SK-N-SH (cell line): ENCODE measurements at regions not wholly inside any gene's neighbourhood (a gene's known extent, or its start where the extent isn't known, plus 50 kb on each side); places are given as distances from the start of the nearest gene placed in this dataset.

Experiments used
- CTCF ChIA-PET: fragments of 300-600, 350-600 bp; formaldehyde crosslinking; extraction: SDS; loops from one replicate; lab custom pipeline; 2021; lab: Yijun Ruan, JAX
- POLR2A ChIA-PET: fragments of 350-600 bp; sonication (Branson Sonifier 250); formaldehyde crosslinking; extraction: SDS; loops from one replicate; lab custom pipeline; 2020; ENCODE audit warnings: antibody characterized with exemption, inconsistent platforms; lab: Yijun Ruan, JAX
- DNase-seq: peaks from one replicate; pipeline ENCODE4 v3.0.0; 2012
- H2AFZ ChIP-seq: fragments of 200-600 bp; sonication (generic); 2 replicates; pipeline ENCODE4 v1.8.1; 2016; ENCODE audit warnings: antibody characterized with exemption, mild to moderate bottlenecking, low read depth
- H3F3A ChIP-seq: fragments of 200-600 bp; sonication (generic); replicated peaks from 2 replicates; pipeline ENCODE3; 2016; ENCODE audit warnings: antibody characterized with exemption, mild to moderate bottlenecking; ENCODE audit not compliant: insufficient read depth
- H3K27ac ChIP-seq, 2 experiments: fragments of 200-500 bp in 1 of 2; fragments of 200-600 bp in 1 of 2; sonication (Bioruptor generic) in 1 of 2; sonication (generic), shearing (Covaris generic) in 1 of 2; 2 replicates each; pipeline versions ENCODE4 v1.5.1 to v1.6.1; 2014 to 2016; ENCODE audit warnings: low read depth in 2 of 2, inconsistent platforms in 1 of 2, low read length in 1 of 2, mild to moderate bottlenecking in 1 of 2, mixed read lengths in 1 of 2
- H3K27me3 ChIP-seq: fragments of 200-600 bp; sonication (generic), shearing (Covaris generic); 2 replicates; pipeline ENCODE4 v1.6.1; 2016; ENCODE audit warnings: mixed run types; ENCODE audit not compliant: insufficient read depth
- H3K36me3 ChIP-seq, 2 experiments: fragments of 200-500 bp in 1 of 2; fragments of 200-600 bp in 1 of 2; sonication (Bioruptor generic) in 1 of 2; sonication (generic) in 1 of 2; replicated peaks in 1 of 2; 2 replicates each; pipeline versions ENCODE3 to v1.5.1; 2014 to 2016; ENCODE audit warnings: low read length in 1 of 2, mild to moderate bottlenecking in 1 of 2; ENCODE audit not compliant: insufficient read depth in 2 of 2, control insufficient read depth in 1 of 2
- H3K4me1 ChIP-seq, 2 experiments: fragments of 200-500 bp in 1 of 2; fragments of 200-600 bp in 1 of 2; sonication (Bioruptor generic) in 1 of 2; sonication (generic), shearing (Covaris generic) in 1 of 2; 2 replicates each; pipeline versions ENCODE4 v1.5.1 to v1.6.1; 2014 to 2016; ENCODE audit warnings: low read depth in 1 of 2, low read length in 1 of 2, mixed run types in 1 of 2; ENCODE audit not compliant: insufficient read depth in 2 of 2, control insufficient read depth in 1 of 2
- H3K4me2 ChIP-seq: fragments of 200-600 bp; sonication (generic), shearing (Covaris generic); 2 replicates; pipeline ENCODE4 v1.6.1; 2017; ENCODE audit warnings: mixed run types
- H3K4me3 ChIP-seq, 2 experiments: fragments of 200-500 bp in 1 of 2; fragments of 200-600 bp in 1 of 2; sonication (Bioruptor generic) in 1 of 2; sonication (generic), shearing (Covaris generic) in 1 of 2; 2 replicates each; pipeline versions ENCODE4 v1.5.1 to v1.8.1; 2014 to 2016; ENCODE audit warnings: low read depth in 2 of 2, inconsistent platforms in 1 of 2, low read length in 1 of 2, mild to moderate bottlenecking in 1 of 2, mixed read lengths in 1 of 2, moderate library complexity in 1 of 2
- H3K79me2 ChIP-seq: fragments of 200-600 bp; sonication (generic); 2 replicates; pipeline ENCODE4 v1.8.1; 2017; ENCODE audit warnings: mild to moderate bottlenecking; ENCODE audit not compliant: insufficient read depth
- H3K9ac ChIP-seq: fragments of 200-600 bp; sonication (generic); 2 replicates; pipeline ENCODE4 v1.6.1; 2017; ENCODE audit warnings: mixed run types
- H3K9me2 ChIP-seq: fragments of 200-600 bp; sonication (generic); 2 replicates; pipeline ENCODE4 v1.6.1; 2017; ENCODE audit warnings: mixed run types
- H3K9me3 ChIP-seq: fragments of 200-600 bp; sonication (generic); 2 replicates; pipeline ENCODE4 v1.6.1; 2017; ENCODE audit warnings: mixed run types, mild to moderate bottlenecking, moderate library complexity
- H4K20me1 ChIP-seq: fragments of 200-600 bp; sonication (generic); 2 replicates; pipeline ENCODE4 v1.6.1; 2017; ENCODE audit warnings: mild to moderate bottlenecking, mixed run types; ENCODE audit not compliant: insufficient read depth
- CTCF ChIP-seq: fragments of 200-600 bp; sonication (generic); IDR thresholded peaks from 2 replicates; pipeline ENCODE4 v1.6.1; 2017; ENCODE audit warnings: antibody characterized with exemption, mild to moderate bottlenecking, moderate library complexity
- ELF1 ChIP-seq: IDR thresholded peaks from 2 replicates; pipeline ENCODE4 v1.4.0; 2012
- EZH2phosphoT487 ChIP-seq: fragments of 200-600 bp; sonication (generic); IDR thresholded peaks from 2 replicates; pipeline ENCODE4 v1.6.1; 2017; ENCODE audit warnings: low read depth, mixed run types, mild to moderate bottlenecking, antibody characterized with exemption, moderate library complexity, borderline replicate concordance
- FOSL2 ChIP-seq: IDR thresholded peaks from 2 replicates; pipeline ENCODE4 v1.4.0; 2012; ENCODE audit warnings: low read depth, mild to moderate bottlenecking, moderate library complexity, borderline replicate concordance
- JUND ChIP-seq: IDR thresholded peaks from 2 replicates; pipeline ENCODE4 v1.4.0; 2012
- MAX ChIP-seq: IDR thresholded peaks from 2 replicates; pipeline ENCODE4 v1.4.0; 2012; ENCODE audit warnings: low read depth
- MXI1 ChIP-seq: IDR thresholded peaks from 2 replicates; pipeline ENCODE4 v1.6.1; 2012; ENCODE audit warnings: mild to moderate bottlenecking, low read depth, low read length, improper control_type of control experiment
- NFIC ChIP-seq: IDR thresholded peaks from 2 replicates; pipeline ENCODE4 v1.4.0; 2012; ENCODE audit warnings: borderline replicate concordance
- REST ChIP-seq: IDR thresholded peaks from 2 replicates; pipeline ENCODE4 v1.6.1; 2012; ENCODE audit warnings: mild to moderate bottlenecking, low read depth, low read length, moderate library complexity
- RXRA ChIP-seq: IDR thresholded peaks from 2 replicates; pipeline ENCODE4 v1.4.0; 2012; ENCODE audit warnings: low read depth, mild to moderate bottlenecking, borderline replicate concordance
- TAF1 ChIP-seq: IDR thresholded peaks from 2 replicates; pipeline ENCODE4 v1.6.1; 2012; ENCODE audit warnings: low read depth, mild to moderate bottlenecking, low read length, moderate library complexity, borderline replicate concordance
- WGBS: methylation state at CpG from one replicate; pipeline ENCODE4 v1.1.6; 2017; ENCODE audit warnings: low lambda C conversion rate; 5-methylcytosine and 5-hydroxymethylcytosine counted together

- Histone ChIP-seq H2AFZ (no peak overlapping the region), H4K20me1 (no peaks in the 10 kb centered on the region), H3K4me3 (no peak overlapping the region), H3K36me3 (no peaks in the 10 kb centered on the region), H3K9me2 (no peaks in the 10 kb centered on the region; the same call in 1 of the 2 replicates), H3K4me1 (no peaks in the 10 kb centered on the region; a peak in 1 of 4 replicates), H3K9ac (no peak overlapping the region), H3K4me2 (no peak overlapping the region), H3K27me3 (no peaks in the 10 kb centered on the region), H3K79me2 (no peaks in the 10 kb centered on the region), H3K27ac (no peak overlapping the region), H3K9me3 (no peaks in the 10 kb centered on the region; the same call in 1 of the 2 replicates), H3F3A (no peaks in the 10 kb centered on the region)
- peak; percentile 5 for DNase-seq
- ChIA-PET POLR2A (interaction anchor here (0.6 kb wide), 1 partner anchor 272 kb away, joined by 3 read pairs; no protein-coding TSS in a partner anchor), CTCF (no interaction called here)
- TF ChIP-seq CTCF (no peak), RXRA (no peak), TAF1 (no peak), ELF1 (no peak), NFIC (no peak), REST (no peak), FOSL2 (no peak), JUND (no peak), MXI1 (no peak), EZH2phosphoT487 (no peak), MAX (no peak)
- 16% methylated on average over 6 of the region's 6 CpGs for WGBS
Measured at GRCh38 chr7:54360075-54360840, 181.9 kb upstream of the VSTM2A start.
